ENCODE measurements at regions not wholly inside any gene's neighbourhood (a gene's known extent, or its start where the extent isn't known, plus 50 kb on each side); places are given as distances from the start of the nearest gene placed in this dataset.

GRCh38 chr5:56698463-56699381 lies 116.6 kb upstream of the MAP3K1 start:
- TF ChIP-seq CTCF (IDR thresholded peaks at IDR 0.05) = no peak
- Histone ChIP-seq H3K4me3 (no peak overlapping the region), H3K27me3 (peaks cover 0 to 2% (median 0%) of the 10 kb centered on the region in 7 donors), H3K27ac (peak overlapping the region in 5 of 10 donors; percentile 42 to 61 (median 56)), H3K36me3 (no peaks in the 10 kb centered on the region), H3K4me1 (peaks cover 4 to 42% (median 23%) of the 10 kb centered on the region in 9 donors), H3K9me3 (no peaks in the 10 kb centered on the region)
- WGBS, 2 donors = 23 to 24% methylated on average over 5 of the region's 5 CpGs
- ATAC-seq (peak; percentile 57 to 83 (median 75)), DNase-seq (no peak)
- intact Hi-C loops (cut with DNase I) = loop anchor here in 1 of 10 donors (5.0 to 10.0 kb wide), 4 partner anchors 81 to 424 kb away; no protein-coding TSS in a partner anchor

GRCh38 chr5:56696900-56697299 lies 118.4 kb upstream of the MAP3K1 start:
- H3K27ac ChIP-seq = peak overlapping the region in 2 of 10 donors; percentile 7 to 30
- peaks cover 4 to 42% (median 23%) of the 10 kb centered on the region in 9 donors for H3K4me1 ChIP-seq
- H3K4me3 ChIP-seq = no peak overlapping the region
- TF ChIP-seq CTCF (IDR thresholded peaks at IDR 0.05) = no peak
- DNase-seq = peak in 1 of 2 donors; percentile 49
- no peaks in the 10 kb centered on the region for H3K9me3 ChIP-seq
- WGBS, 2 donors = 26 to 50% methylated on average over 1 of the region's 1 CpG
- intact Hi-C loops (cut with DNase I) = loop anchor here in 1 of 10 donors (5.0 to 10.0 kb wide), 4 partner anchors 80 to 422 kb away; no protein-coding TSS in a partner anchor
- no peaks in the 10 kb centered on the region for H3K27me3 ChIP-seq
- H3K36me3 ChIP-seq = no peaks in the 10 kb centered on the region
- ATAC-seq = no peak

- H3K27ac ChIP-seq = no peak overlapping the region
- H3K27me3 ChIP-seq = no peaks in the 10 kb centered on the region
- DNase-seq (no peak), ATAC-seq (no peak)
- H3K9me3 ChIP-seq = no peaks in the 10 kb centered on the region
- WGBS, 2 donors = 95 to 97% methylated on average over 5 of the region's 5 CpGs
- H3K4me3 ChIP-seq = no peak overlapping the region
- TF ChIP-seq CTCF (IDR thresholded peaks at IDR 0.05) = no peak
- no peaks in the 10 kb centered on the region for H3K36me3 ChIP-seq
- H3K4me1 ChIP-seq = peaks cover 0 to 31% (median 11%) of the 10 kb centered on the region in 9 donors
- intact Hi-C loops (cut with DNase I) = loop anchor here in 1 of 10 donors (10.0 kb wide), 1 partner anchor 418 kb away; no protein-coding TSS in a partner anchor
Observed at GRCh38 chr5:56693220-56693579, 122.1 kb upstream of the MAP3K1 start.

- Histone ChIP-seq H3K27me3 (no peaks in the 10 kb centered on the region), H3K27ac (peak overlapping the region in 2 of 10 donors; percentile 0 to 22), H3K9me3 (no peaks in the 10 kb centered on the region), H3K36me3 (no peaks in the 10 kb centered on the region), H3K4me1 (peaks cover 0 to 28% (median 7%) of the 10 kb centered on the region in 9 donors), H3K4me3 (no peak overlapping the region)
- DNase-seq (no peak), ATAC-seq (no peak)
- 78 to 81% methylated on average over 10 of the region's 10 CpGs for WGBS, 2 donors
- no peak for TF ChIP-seq CTCF (IDR thresholded peaks at IDR 0.05)
- intact Hi-C loops (cut with DNase I) = loop anchor here in 1 of 10 donors (10.0 kb wide), 1 partner anchor 418 kb away; no protein-coding TSS in a partner anchor
Observed at GRCh38 chr5:56692359-56693219, 122.8 kb upstream of the MAP3K1 start.

Data from heart right ventricle (tissue), 16 donors.